ENCODE measurements at regions not wholly inside any gene's neighbourhood (a gene's known extent, or its start where the extent isn't known, plus 50 kb on each side); places are given as distances from the start of the nearest gene placed in this dataset.

GRCh38 chr16:59295993-59296736 lies 562.0 kb upstream of the GOT2 start:
- TF ChIP-seq RAD21 (IDR thresholded peaks at IDR 0.05; ENCODE audit: low read depth) (no peak), YY1 (IDR thresholded peaks at IDR 0.05; ENCODE audit: low read depth) (no peak), FOXM1 (IDR thresholded peaks at IDR 0.05; ENCODE audit: borderline replicate concordance, low read depth) (no peak)

DNA sequence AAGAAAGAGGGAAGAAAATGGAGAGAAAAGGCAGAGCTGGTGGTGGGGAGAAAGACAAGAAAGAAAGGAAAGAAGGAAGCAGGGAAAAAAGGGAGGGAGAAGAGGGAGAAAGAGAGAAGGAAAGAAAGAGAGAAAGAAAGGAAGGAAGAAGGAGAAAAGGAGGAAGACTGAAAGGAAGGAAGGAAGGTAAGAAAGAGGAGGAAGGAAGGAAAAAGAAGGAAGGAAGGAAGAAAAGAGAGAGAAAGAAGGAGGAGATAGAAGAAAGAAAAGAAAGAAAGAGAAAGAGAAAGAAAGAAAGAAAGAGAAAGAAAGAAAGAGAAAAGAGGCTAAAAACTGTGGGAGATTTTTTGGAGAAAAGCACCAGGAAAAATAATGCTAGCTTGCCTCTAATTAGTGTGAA lies 561.4 kb upstream of the GOT2 start:
- TF ChIP-seq TAF1 (IDR thresholded peaks at IDR 0.05; ENCODE audit: low read depth): no peak
- no peak for TF ChIP-seq TEAD4 (IDR thresholded peaks at IDR 0.05)

DNA sequence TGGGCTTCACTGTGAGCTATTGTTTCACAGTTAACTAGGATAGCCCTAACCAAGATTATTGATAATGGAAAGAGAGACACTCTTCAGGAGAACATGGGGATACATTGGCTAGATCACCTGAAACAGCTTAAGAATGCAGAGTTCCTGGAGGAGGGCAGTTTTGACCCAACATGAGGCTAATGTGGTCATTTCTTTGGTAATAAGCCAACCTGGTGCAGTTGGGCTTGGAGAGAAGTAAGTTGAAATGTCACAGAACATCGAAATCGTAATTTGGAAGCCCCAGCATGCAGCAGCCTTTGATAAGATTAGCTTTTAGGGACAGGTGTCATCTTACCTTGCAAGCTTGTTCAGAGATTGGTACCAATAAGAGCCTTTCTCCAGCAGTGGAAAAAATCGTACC lies 556.6 kb upstream of the GOT2 start:
- no peak for TF ChIP-seq REST (IDR thresholded peaks at IDR 0.05; ENCODE audit: low read depth)
- TF ChIP-seq EP300 (IDR thresholded peaks at IDR 0.05; ENCODE audit: borderline replicate concordance): no peak
- TF ChIP-seq RAD21 (IDR thresholded peaks at IDR 0.05; ENCODE audit: low read depth): no peak
- TF ChIP-seq EGR1 (IDR thresholded peaks at IDR 0.05): no peak
- no peak for TF ChIP-seq TCF12 (IDR thresholded peaks at IDR 0.05; ENCODE audit: low read depth)
- TF ChIP-seq YY1 (IDR thresholded peaks at IDR 0.05; ENCODE audit: low read depth): no peak
- no peak for TF ChIP-seq ZBTB7A (IDR thresholded peaks at IDR 0.05; ENCODE audit: low read depth)
- TF ChIP-seq CREB1 (IDR thresholded peaks at IDR 0.05; ENCODE audit: low read depth): no peak
- TF ChIP-seq NFIC (IDR thresholded peaks at IDR 0.05): no peak
- TF ChIP-seq, protein P1, sequence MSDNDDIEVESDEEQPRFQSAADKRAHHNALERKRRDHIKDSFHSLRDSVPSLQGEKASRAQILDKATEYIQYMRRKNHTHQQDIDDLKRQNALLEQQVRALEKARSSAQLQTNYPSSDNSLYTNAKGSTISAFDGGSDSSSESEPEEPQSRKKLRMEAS (IDR thresholded peaks at IDR 0.05): no peak

DNA sequence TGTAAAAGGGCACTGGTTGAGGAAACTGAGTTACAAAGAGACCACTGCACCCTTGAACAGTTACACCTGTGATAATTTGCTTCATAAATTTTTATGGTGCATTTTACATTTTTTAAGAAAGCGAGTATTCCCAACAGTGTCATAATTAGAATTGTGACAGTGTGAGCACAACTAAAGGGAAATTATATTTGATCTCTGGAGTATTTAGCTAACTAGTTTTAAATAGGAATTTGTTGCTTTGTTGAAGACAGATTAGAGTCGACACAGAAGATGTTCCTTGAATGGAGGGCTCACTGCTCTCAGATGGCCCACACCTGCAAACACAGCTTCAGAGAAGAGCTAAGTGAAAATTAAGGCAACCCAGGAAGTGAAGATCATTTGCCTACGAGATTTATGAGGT lies 555.0 kb upstream of the GOT2 start:
- TF ChIP-seq NFIC (IDR thresholded peaks at IDR 0.05) (no peak), RAD21 (IDR thresholded peaks at IDR 0.05; ENCODE audit: low read depth) (no peak), TCF12 (IDR thresholded peaks at IDR 0.05; ENCODE audit: low read depth) (no peak), TEAD4 (IDR thresholded peaks at IDR 0.05) (no peak), YY1 (IDR thresholded peaks at IDR 0.05; ENCODE audit: low read depth) (no peak), ZBTB7A (IDR thresholded peaks at IDR 0.05; ENCODE audit: low read depth) (no peak), TAF1 (IDR thresholded peaks at IDR 0.05; ENCODE audit: low read depth) (no peak), REST (IDR thresholded peaks at IDR 0.05; ENCODE audit: low read depth) (no peak)
- TF ChIP-seq, protein P1 (IDR thresholded peaks at IDR 0.05): no peak

DNA sequence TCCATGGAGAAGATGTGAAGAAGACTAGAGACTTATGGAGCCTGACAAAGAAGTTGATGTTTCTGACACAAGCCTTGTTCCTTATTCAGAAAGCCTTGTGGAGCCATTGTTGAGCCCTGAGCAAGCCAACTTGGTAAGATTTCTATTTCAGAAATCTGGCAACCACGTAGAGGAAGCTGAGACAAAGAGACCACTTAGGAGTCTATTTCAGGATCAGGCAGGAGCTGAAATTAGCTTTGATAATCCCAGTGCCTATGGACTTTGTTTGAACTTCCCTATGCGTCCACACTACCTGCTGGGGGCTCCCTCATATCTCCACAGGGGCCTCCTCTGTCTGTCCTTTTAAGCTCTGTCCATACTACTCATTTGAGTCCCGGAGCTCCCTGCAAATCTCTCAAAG lies 540.0 kb upstream of the GOT2 start:
- TF ChIP-seq FOXM1 (IDR thresholded peaks at IDR 0.05; ENCODE audit: borderline replicate concordance, low read depth): no peak
- TF ChIP-seq NFIC (IDR thresholded peaks at IDR 0.05): no peak
- TF ChIP-seq USF1 (IDR thresholded peaks at IDR 0.05): no peak
- TF ChIP-seq ZBTB7A (IDR thresholded peaks at IDR 0.05; ENCODE audit: low read depth): no peak
- no peak for TF ChIP-seq RAD21 (IDR thresholded peaks at IDR 0.05; ENCODE audit: low read depth)
- TF ChIP-seq REST (IDR thresholded peaks at IDR 0.05; ENCODE audit: low read depth): no peak
- TF ChIP-seq, protein P1 (IDR thresholded peaks at IDR 0.05): no peak
- TF ChIP-seq TAF1 (IDR thresholded peaks at IDR 0.05; ENCODE audit: low read depth): no peak
- TF ChIP-seq TEAD4 (IDR thresholded peaks at IDR 0.05): no peak
- TF ChIP-seq EP300 (IDR thresholded peaks at IDR 0.05; ENCODE audit: borderline replicate concordance): no peak
- no peak for TF ChIP-seq CEBPB (IDR thresholded peaks at IDR 0.05)
- no peak for TF ChIP-seq CREB1 (IDR thresholded peaks at IDR 0.05; ENCODE audit: low read depth)
- no peak for TF ChIP-seq EGR1 (IDR thresholded peaks at IDR 0.05)
